Muscle of leg (tissue), 3 donors: ENCODE measurements at regions not wholly inside any gene's neighbourhood (a gene's known extent, or its start where the extent isn't known, plus 50 kb on each side); places are given as distances from the start of the nearest gene placed in this dataset.

Experiments
- DNase-seq: peaks from one replicate; pipeline ENCODE4 v3.0.0; 2013
- H3K27ac ChIP-seq: one replicate; pipeline ENCODE4 v1.5.1; 2013; ENCODE audit warnings: mild to moderate bottlenecking, low read length, control low read depth
- H3K27me3 ChIP-seq: one replicate; pipeline ENCODE4 v1.6.1; 2013; ENCODE audit warnings: low read length; ENCODE audit not compliant: control insufficient read depth, insufficient read depth
- H3K36me3 ChIP-seq: one replicate; pipeline ENCODE4 v1.6.1; 2013; ENCODE audit warnings: low read length; ENCODE audit not compliant: control insufficient read depth, insufficient read depth
- H3K4me1 ChIP-seq: one replicate; pipeline ENCODE4 v1.6.1; 2013; ENCODE audit warnings: low read length; ENCODE audit not compliant: control insufficient read depth, insufficient read depth
- H3K4me3 ChIP-seq: one replicate; pipeline ENCODE4 v1.5.1; 2013; ENCODE audit warnings: low read length, control low read depth
- H3K9me3 ChIP-seq: replicated peaks from 2 replicates; pipeline ENCODE4 v1.6.1; 2013; ENCODE audit warnings: low read depth, low read length; ENCODE audit not compliant: control insufficient read depth
- WGBS: methylation state at CpG from one replicate; pipeline ENCODE4 v1.1.5; 2013; ENCODE audit warnings: missing lambda C conversion rate; ENCODE audit not compliant: insufficient coverage; 5-methylcytosine and 5-hydroxymethylcytosine counted together

- Histone ChIP-seq H3K36me3 (no peaks in the 10 kb centered on the region), H3K9me3 (no peaks in the 10 kb centered on the region), H3K4me1 (no peaks in the 10 kb centered on the region), H3K4me3 (no peak overlapping the region), H3K27ac (no peak overlapping the region), H3K27me3 (no peaks in the 10 kb centered on the region)
- no peak for DNase-seq
Measured at GRCh38 chr7:110105840-110106239, 985.1 kb upstream of the LRRN3 start.

GRCh38 chr7:110119883-110120581 is 970.9 kb upstream of the LRRN3 start:
- no peaks in the 10 kb centered on the region for H3K4me1 ChIP-seq

GRCh38 chr7:110129159-110129558 is 961.8 kb upstream of the LRRN3 start:
- H3K4me3 ChIP-seq, result no peak overlapping the region
- no peak overlapping the region for H3K27ac ChIP-seq
- no peaks in the 10 kb centered on the region for H3K27me3 ChIP-seq
- no peaks in the 10 kb centered on the region for H3K9me3 ChIP-seq
- no peak for DNase-seq
- H3K36me3 ChIP-seq, result no peaks in the 10 kb centered on the region
- no peaks in the 10 kb centered on the region for H3K4me1 ChIP-seq

More at GRCh38 chr7:110119883-110120581, 970.9 kb upstream of the LRRN3 start:
- no peaks in the 10 kb centered on the region for H3K9me3 ChIP-seq
- H3K27ac ChIP-seq, result no peak overlapping the region
- H3K4me3 ChIP-seq, result no peak overlapping the region
- 74% methylated on average over 5 of the region's 7 CpGs for WGBS
- H3K27me3 ChIP-seq, result no peaks in the 10 kb centered on the region
- no peak for DNase-seq
- no peaks in the 10 kb centered on the region for H3K36me3 ChIP-seq

- Histone ChIP-seq H3K36me3 (no peaks in the 10 kb centered on the region), H3K27ac (no peak overlapping the region), H3K4me3 (no peak overlapping the region), H3K27me3 (no peaks in the 10 kb centered on the region), H3K9me3 (no peaks in the 10 kb centered on the region), H3K4me1 (no peaks in the 10 kb centered on the region)
- DNase-seq, result no peak
- no CpG with 5 or more reads among the region's 2 CpGs for WGBS
Measured at GRCh38 chr7:110130669-110131068, 960.3 kb upstream of the LRRN3 start.

- Histone ChIP-seq H3K36me3 (no peaks in the 10 kb centered on the region), H3K4me1 (no peaks in the 10 kb centered on the region), H3K4me3 (no peak overlapping the region), H3K27ac (no peak overlapping the region), H3K27me3 (no peaks in the 10 kb centered on the region), H3K9me3 (no peaks in the 10 kb centered on the region)
- DNase-seq, result no peak
Measured at GRCh38 chr7:110131344-110131743, 959.6 kb upstream of the LRRN3 start.

GRCh38 chr7:110139056-110139455 is 951.9 kb upstream of the LRRN3 start:
- Histone ChIP-seq H3K4me3 (no peak overlapping the region), H3K4me1 (no peaks in the 10 kb centered on the region), H3K27ac (no peak overlapping the region), H3K9me3 (no peaks in the 10 kb centered on the region), H3K36me3 (no peaks in the 10 kb centered on the region), H3K27me3 (no peaks in the 10 kb centered on the region)
- no peak for DNase-seq

- DNase-seq, result no peak
- Histone ChIP-seq H3K27ac (no peak overlapping the region), H3K9me3 (no peaks in the 10 kb centered on the region), H3K27me3 (no peaks in the 10 kb centered on the region), H3K4me1 (no peaks in the 10 kb centered on the region), H3K36me3 (no peaks in the 10 kb centered on the region), H3K4me3 (no peak overlapping the region)
- 40% methylated on average over 1 of the region's 1 CpG for WGBS
Measured at GRCh38 chr7:110142939-110143526, 947.9 kb upstream of the LRRN3 start.

GRCh38 chr7:110144599-110144998 is 946.3 kb upstream of the LRRN3 start:
- H3K9me3 ChIP-seq, result peaks cover 2% of the 10 kb centered on the region
- H3K27me3 ChIP-seq, result no peaks in the 10 kb centered on the region
- WGBS, result no CpG with 5 or more reads among the region's 1 CpG
- no peak for DNase-seq
- no peaks in the 10 kb centered on the region for H3K36me3 ChIP-seq
- H3K4me1 ChIP-seq, result no peaks in the 10 kb centered on the region
- no peak overlapping the region for H3K4me3 ChIP-seq
- no peak overlapping the region for H3K27ac ChIP-seq

- no peak for DNase-seq
- no peak overlapping the region for H3K4me3 ChIP-seq
- no peaks in the 10 kb centered on the region for H3K27me3 ChIP-seq
- H3K27ac ChIP-seq, result no peak overlapping the region
- no peaks in the 10 kb centered on the region for H3K36me3 ChIP-seq
- WGBS, result 94% methylated on average over 6 of the region's 6 CpGs
- H3K4me1 ChIP-seq, result no peaks in the 10 kb centered on the region
- peaks cover 2% of the 10 kb centered on the region for H3K9me3 ChIP-seq
Measured at GRCh38 chr7:110148054-110148453, 942.9 kb upstream of the LRRN3 start.

- no peak for DNase-seq
- WGBS, result no CpG with 5 or more reads among the region's 3 CpGs
Measured at GRCh38 chr7:110153222-110153621, 937.7 kb upstream of the LRRN3 start.

GRCh38 chr7:110156511-110156910 is 934.4 kb upstream of the LRRN3 start:
- H3K9me3 ChIP-seq, result no peaks in the 10 kb centered on the region
- no peak for DNase-seq
- H3K27me3 ChIP-seq, result no peaks in the 10 kb centered on the region
- no peaks in the 10 kb centered on the region for H3K36me3 ChIP-seq
- no CpG with 5 or more reads among the region's 1 CpG for WGBS
- no peak overlapping the region for H3K27ac ChIP-seq
- H3K4me3 ChIP-seq, result no peak overlapping the region
- H3K4me1 ChIP-seq, result no peaks in the 10 kb centered on the region

More at GRCh38 chr7:110153222-110153621, 937.7 kb upstream of the LRRN3 start:
- Histone ChIP-seq H3K27ac (no peak overlapping the region), H3K9me3 (peaks cover 2% of the 10 kb centered on the region), H3K36me3 (no peaks in the 10 kb centered on the region), H3K4me1 (no peaks in the 10 kb centered on the region), H3K27me3 (no peaks in the 10 kb centered on the region), H3K4me3 (no peak overlapping the region)
